22Rv1 (cell line): ENCODE measurements at regions not wholly inside any gene's neighbourhood (a gene's known extent, or its start where the extent isn't known, plus 50 kb on each side); places are given as distances from the start of the nearest gene placed in this dataset.
"Not testable (repeated sequence)": the region's sequence is repeated elsewhere in the genome, so short reads cannot be mapped to it uniquely, and the experiment has no call there.

Source experiments
- H3K27ac ChIP-seq: fragments of 450-650 bp; 2 replicates; pipeline ENCODE4 v1.5.1; 2017
- ZFX ChIP-seq: fragments of 450-650 bp; IDR thresholded peaks from 2 replicates; pipeline ENCODE4 v1.6.1; 2017; ENCODE audit warnings: antibody characterized with exemption, borderline replicate concordance
- TF ChIP-seq, protein P1 (sequence below): fragments of 450-650 bp; IDR thresholded peaks from 2 replicates; pipeline ENCODE4 v1.5.1; 2017; ENCODE audit warnings: mild to moderate bottlenecking

- no peak overlapping the region for H3K27ac ChIP-seq
- no peak for TF ChIP-seq ZFX
- TF ChIP-seq, protein P1, sequence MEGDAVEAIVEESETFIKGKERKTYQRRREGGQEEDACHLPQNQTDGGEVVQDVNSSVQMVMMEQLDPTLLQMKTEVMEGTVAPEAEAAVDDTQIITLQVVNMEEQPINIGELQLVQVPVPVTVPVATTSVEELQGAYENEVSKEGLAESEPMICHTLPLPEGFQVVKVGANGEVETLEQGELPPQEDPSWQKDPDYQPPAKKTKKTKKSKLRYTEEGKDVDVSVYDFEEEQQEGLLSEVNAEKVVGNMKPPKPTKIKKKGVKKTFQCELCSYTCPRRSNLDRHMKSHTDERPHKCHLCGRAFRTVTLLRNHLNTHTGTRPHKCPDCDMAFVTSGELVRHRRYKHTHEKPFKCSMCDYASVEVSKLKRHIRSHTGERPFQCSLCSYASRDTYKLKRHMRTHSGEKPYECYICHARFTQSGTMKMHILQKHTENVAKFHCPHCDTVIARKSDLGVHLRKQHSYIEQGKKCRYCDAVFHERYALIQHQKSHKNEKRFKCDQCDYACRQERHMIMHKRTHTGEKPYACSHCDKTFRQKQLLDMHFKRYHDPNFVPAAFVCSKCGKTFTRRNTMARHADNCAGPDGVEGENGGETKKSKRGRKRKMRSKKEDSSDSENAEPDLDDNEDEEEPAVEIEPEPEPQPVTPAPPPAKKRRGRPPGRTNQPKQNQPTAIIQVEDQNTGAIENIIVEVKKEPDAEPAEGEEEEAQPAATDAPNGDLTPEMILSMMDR: no peak
Observed at GRCh38 chr6:85368631-85369030, 81.3 kb upstream of the NT5E start.

DNA sequence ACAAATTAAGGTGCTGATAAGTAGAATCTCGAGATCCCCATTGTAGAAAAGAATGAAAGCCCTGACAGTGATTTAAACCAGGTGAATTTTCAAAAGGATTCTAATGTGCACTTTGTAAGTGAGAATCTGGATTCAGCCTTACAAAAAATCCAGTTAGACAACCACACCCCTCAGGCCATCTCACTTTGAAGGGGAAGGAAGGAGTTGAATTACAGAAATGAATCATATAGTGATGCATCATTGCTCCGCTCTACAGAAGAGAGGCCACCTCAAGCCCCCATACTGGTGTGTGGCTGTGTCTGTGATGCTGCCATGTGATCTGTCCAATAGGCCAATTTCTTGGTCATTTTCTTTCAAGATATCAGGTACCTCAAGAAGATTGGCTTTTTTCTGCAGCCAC is 85.5 kb upstream of the NT5E start:
- no peak overlapping the region for H3K27ac ChIP-seq
- TF ChIP-seq ZFX: no peak
- TF ChIP-seq, protein P1: no peak

DNA sequence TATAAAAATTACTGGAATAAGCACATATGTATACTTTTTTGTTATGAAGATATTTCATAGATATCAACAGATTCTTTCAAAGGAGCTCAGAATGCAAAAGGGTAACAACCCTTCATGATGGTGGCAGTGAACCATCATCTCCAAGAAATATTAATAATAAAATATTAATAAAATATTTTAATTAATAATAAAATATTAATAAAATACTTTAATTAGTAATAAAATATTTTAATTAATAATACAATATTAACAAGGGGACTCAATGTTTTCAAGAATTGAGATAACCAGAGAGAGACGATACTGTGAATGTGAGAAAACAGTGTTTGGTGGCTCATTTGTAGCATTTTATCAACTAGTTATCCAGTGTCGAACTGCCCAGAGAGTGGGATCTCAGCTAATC is 86.0 kb upstream of the NT5E start:
- TF ChIP-seq ZFX: no peak
- TF ChIP-seq, protein P1: no peak
- no peak overlapping the region for H3K27ac ChIP-seq

DNA sequence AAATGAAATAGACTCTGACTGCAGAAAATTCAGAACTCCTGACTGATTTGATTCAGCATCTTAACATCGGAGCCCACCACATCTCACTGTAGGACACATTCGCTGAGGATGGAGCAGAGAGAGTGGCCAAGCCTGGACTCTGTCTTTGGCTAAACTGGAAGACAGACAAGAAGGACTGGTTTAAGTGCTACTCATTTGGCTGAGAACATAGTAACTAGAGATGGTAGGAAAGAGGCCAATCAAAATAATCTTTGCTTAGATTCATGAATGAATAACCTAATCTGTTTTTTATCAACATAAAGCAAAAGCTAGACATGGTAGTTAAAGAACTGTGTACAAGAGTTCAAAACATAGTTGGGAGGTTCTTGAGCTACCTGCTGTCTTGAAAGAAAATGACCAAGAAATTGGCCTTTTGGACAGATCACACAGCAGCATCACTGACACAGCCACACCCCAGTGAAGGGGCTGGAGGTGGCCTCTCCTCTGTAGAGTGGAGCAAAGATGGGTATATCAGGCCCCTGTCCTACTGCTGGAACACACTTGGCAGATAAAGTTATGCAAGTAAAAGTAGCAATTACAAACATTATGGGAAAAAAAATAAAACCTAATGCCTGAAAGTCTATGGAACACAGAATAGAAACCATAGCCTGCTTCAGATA is 87.1 kb upstream of the NT5E start:
- no peak for TF ChIP-seq ZFX
- TF ChIP-seq, protein P1: no peak
- no peak overlapping the region for H3K27ac ChIP-seq

DNA sequence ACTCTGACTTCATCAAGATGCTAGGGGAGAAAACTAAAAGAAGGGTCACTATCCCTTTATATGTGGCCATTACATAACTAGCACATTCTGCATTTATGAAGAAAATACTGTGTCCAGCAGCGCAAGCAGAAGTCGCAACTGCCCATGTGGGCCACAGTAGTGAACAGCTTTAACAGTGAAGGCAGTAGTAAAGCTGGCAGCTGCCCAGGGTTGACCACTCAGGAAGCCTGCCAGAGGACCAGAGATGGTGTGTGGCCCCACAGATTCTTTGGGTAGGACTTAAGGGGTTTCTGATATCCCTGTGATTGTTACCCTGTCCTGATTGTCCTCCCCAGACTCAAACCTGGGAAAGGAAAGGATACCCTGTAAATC is 88.3 kb upstream of the NT5E start:
- H3K27ac ChIP-seq: no peak overlapping the region
- no peak for TF ChIP-seq ZFX
- TF ChIP-seq, protein P1: no peak

GRCh38 chr6:85360794-85361642 is 88.9 kb upstream of the NT5E start:
- H3K27ac ChIP-seq: no peak overlapping the region
- TF ChIP-seq, protein P1: no peak
- no peak for TF ChIP-seq ZFX

GRCh38 chr6:85357651-85358050 is 92.2 kb upstream of the NT5E start:
- TF ChIP-seq ZFX: no peak
- TF ChIP-seq, protein P1: no peak
- no peak overlapping the region for H3K27ac ChIP-seq

GRCh38 chr6:85356743-85357142 is 93.1 kb upstream of the NT5E start:
- not testable (repeated sequence) for H3K27ac ChIP-seq
